ENCODE measurements at regions not wholly inside any gene's neighbourhood (a gene's known extent, or its start where the extent isn't known, plus 50 kb on each side); places are given as distances from the start of the nearest gene placed in this dataset.

GRCh38 chr17:36779550-36779949 lies 157.7 kb upstream of the LHX1 start:
- no peak overlapping the region for H3K4me3 ChIP-seq (ENCODE audit: low read depth, low read length)
- no peak for TF ChIP-seq CTCF (IDR thresholded peaks at IDR 0.05; ENCODE audit: insufficient read depth, low read depth, low read length)
- DNase-seq (ENCODE audit: low read depth), result no peak

GRCh38 chr17:36784633-36785032 lies 152.6 kb upstream of the LHX1 start:
- no peak for TF ChIP-seq CTCF (IDR thresholded peaks at IDR 0.05; ENCODE audit: insufficient read depth, low read depth, low read length)
- no peak for DNase-seq (ENCODE audit: low read depth)
- H3K4me3 ChIP-seq (ENCODE audit: low read depth, low read length), result no peak overlapping the region

- H3K4me3 ChIP-seq (ENCODE audit: low read depth, low read length), result no peak overlapping the region
- TF ChIP-seq CTCF (IDR thresholded peaks at IDR 0.05; ENCODE audit: insufficient read depth, low read depth, low read length), result no peak
- DNase-seq (ENCODE audit: low read depth), result no peak
Observed at GRCh38 chr17:36786867-36787266, 150.4 kb upstream of the LHX1 start.

- no peak for DNase-seq (ENCODE audit: low read depth)
- H3K4me3 ChIP-seq (ENCODE audit: low read depth, low read length), result no peak overlapping the region
- TF ChIP-seq CTCF (IDR thresholded peaks at IDR 0.05; ENCODE audit: insufficient read depth, low read depth, low read length), result no peak
Observed at GRCh38 chr17:36791150-36791941, 145.9 kb upstream of the LHX1 start.

- no peak overlapping the region for H3K4me3 ChIP-seq (ENCODE audit: low read depth, low read length)
- DNase-seq (ENCODE audit: low read depth), result no peak
- no peak for TF ChIP-seq CTCF (IDR thresholded peaks at IDR 0.05; ENCODE audit: insufficient read depth, low read depth, low read length)
Observed at GRCh38 chr17:36791942-36792475, 145.3 kb upstream of the LHX1 start.

GRCh38 chr17:36792849-36793248 lies 144.4 kb upstream of the LHX1 start:
- no peak for DNase-seq (ENCODE audit: low read depth)
- H3K4me3 ChIP-seq (ENCODE audit: low read depth, low read length), result no peak overlapping the region
- TF ChIP-seq CTCF (IDR thresholded peaks at IDR 0.05; ENCODE audit: insufficient read depth, low read depth, low read length), result no peak
